H9 (cell line): ENCODE measurements at regions not wholly inside any gene's neighbourhood (a gene's known extent, or its start where the extent isn't known, plus 50 kb on each side); places are given as distances from the start of the nearest gene placed in this dataset.

Experiments used
- DNase-seq: peaks from one replicate; pipeline ENCODE4 v3.0.0-alpha.2; 2017
- H2AFZ ChIP-seq: one replicate; pipeline ENCODE4 v1.6.1; 2013; ENCODE audit warnings: mild to moderate bottlenecking, low read length, control low read depth, moderate library complexity
- H2AK5ac ChIP-seq: 2 replicates; pipeline ENCODE4 v1.6.1; 2013; ENCODE audit warnings: low read length, control low read depth, mixed read lengths; ENCODE audit not compliant: insufficient read length
- H2BK120ac ChIP-seq: one replicate; pipeline ENCODE4 v1.6.1; 2013; ENCODE audit warnings: low read depth, mild to moderate bottlenecking, low read length, control low read depth, inconsistent platforms; ENCODE audit not compliant: poor library complexity, severe bottlenecking
- H2BK12ac ChIP-seq: 2 replicates; pipeline ENCODE4 v1.6.1; 2013; ENCODE audit warnings: low read length, control low read depth, mixed read lengths, low read depth; ENCODE audit not compliant: insufficient read length
- H2BK15ac ChIP-seq: 2 replicates; pipeline ENCODE4 v1.6.1; 2013; ENCODE audit warnings: low read depth, low read length, control low read depth
- H2BK20ac ChIP-seq: one replicate; pipeline ENCODE4 v1.6.1; 2013; ENCODE audit warnings: low read depth, mild to moderate bottlenecking, low read length, control low read depth, inconsistent platforms; ENCODE audit not compliant: poor library complexity, severe bottlenecking
- H2BK5ac ChIP-seq: 2 replicates; pipeline ENCODE4 v1.6.1; 2013; ENCODE audit warnings: low read length, control low read depth, mixed read lengths; ENCODE audit not compliant: insufficient read length
- H3K14ac ChIP-seq: 2 replicates; pipeline ENCODE4 v1.6.1; 2013; ENCODE audit warnings: low read length, control low read depth; ENCODE audit not compliant: insufficient read depth
- H3K18ac ChIP-seq: 2 replicates; pipeline ENCODE4 v1.6.1; 2013; ENCODE audit warnings: low read depth, mild to moderate bottlenecking, mixed read lengths, low read length, control low read depth; ENCODE audit not compliant: insufficient read length
- H3K23ac ChIP-seq: 2 replicates; pipeline ENCODE4 v1.6.1; 2013; ENCODE audit warnings: low read length, control low read depth, mixed read lengths, low read depth; ENCODE audit not compliant: insufficient read length
- H3K23me2 ChIP-seq: 2 replicates; pipeline ENCODE4 v1.6.1; 2013; ENCODE audit warnings: low read depth, mild to moderate bottlenecking, mixed read lengths, low read length, control low read depth; ENCODE audit not compliant: insufficient read length, poor library complexity, severe bottlenecking
- H3K27ac ChIP-seq: 2 replicates; pipeline ENCODE4 v1.5.1; 2013; ENCODE audit warnings: low read length, control low read depth, mixed read lengths, low read depth; ENCODE audit not compliant: insufficient read length
- H3K27me3 ChIP-seq: 2 replicates; pipeline ENCODE4 v1.6.1; 2013; ENCODE audit warnings: low read length, control low read depth, inconsistent platforms; ENCODE audit not compliant: insufficient read depth
- H3K4ac ChIP-seq: 2 replicates; pipeline ENCODE4 v1.6.1; 2013; ENCODE audit warnings: low read depth, mild to moderate bottlenecking, control low read depth, inconsistent platforms, low read length, moderate library complexity
- H3K4me1 ChIP-seq: 2 replicates; pipeline ENCODE4 v1.6.1; 2013; ENCODE audit warnings: low read length, control low read depth, inconsistent platforms; ENCODE audit not compliant: insufficient read depth
- H3K4me2 ChIP-seq: 2 replicates; pipeline ENCODE4 v1.6.1; 2013; ENCODE audit warnings: low read length, control low read depth, mixed read lengths; ENCODE audit not compliant: insufficient read length, insufficient read depth
- H3K56ac ChIP-seq: 2 replicates; pipeline ENCODE4 v1.6.1; 2013; ENCODE audit warnings: low read depth, mild to moderate bottlenecking, mixed read lengths, low read length, control low read depth; ENCODE audit not compliant: insufficient read length
- H3K79me1 ChIP-seq: 2 replicates; pipeline ENCODE4 v1.6.1; 2013; ENCODE audit warnings: low read depth, mild to moderate bottlenecking, moderate library complexity, low read length, control low read depth, inconsistent platforms; ENCODE audit not compliant: insufficient read depth, poor library complexity, severe bottlenecking
- H3K79me2 ChIP-seq: 2 replicates; pipeline ENCODE4 v1.6.1; 2013; ENCODE audit warnings: low read length, control low read depth, inconsistent platforms; ENCODE audit not compliant: insufficient read depth
- H3K9ac ChIP-seq: 2 replicates; pipeline ENCODE4 v1.6.1; 2013; ENCODE audit warnings: low read length, control low read depth, mixed read lengths; ENCODE audit not compliant: insufficient read length; ENCODE audit errors: extremely low read depth
- H3K9me3 ChIP-seq: one replicate; pipeline ENCODE4 v1.6.1; 2013; ENCODE audit warnings: low read depth, low read length, inconsistent platforms; ENCODE audit not compliant: control insufficient read depth
- H3T11ph ChIP-seq: one replicate; pipeline ENCODE4 v1.6.1; 2013; ENCODE audit warnings: mild to moderate bottlenecking, low read length, control low read depth, inconsistent platforms
- H4K20me1 ChIP-seq: one replicate; pipeline ENCODE4 v1.6.1; 2013; ENCODE audit not compliant: control insufficient read depth, insufficient read length, insufficient read depth
- H4K5ac ChIP-seq: 2 replicates; pipeline ENCODE4 v1.6.1; 2013; ENCODE audit warnings: low read depth, mild to moderate bottlenecking, mixed read lengths, low read length, control low read depth; ENCODE audit not compliant: insufficient read length
- H4K8ac ChIP-seq: replicated peaks from 2 replicates; pipeline ENCODE4 v1.6.1; 2013; ENCODE audit warnings: low read length, control low read depth, mixed read lengths, low read depth; ENCODE audit not compliant: insufficient read length
- H4K91ac ChIP-seq: 2 replicates; pipeline ENCODE4 v1.6.1; 2013; ENCODE audit warnings: low read depth, mild to moderate bottlenecking, moderate library complexity, mixed read lengths, low read length, control low read depth; ENCODE audit not compliant: insufficient read length
- H3K27ac Mint-ChIP-seq, 3 experiments: 2 replicates in 2 of 3; 3 replicates in 1 of 3; pipeline ENCODE4 v1.8.0; 2020 to 2021; ENCODE audit warnings: mixed read lengths in 3 of 3, mild to moderate bottlenecking in 1 of 3, moderate library complexity in 1 of 3
- H3K27me3 Mint-ChIP-seq: 2 replicates; pipeline ENCODE4 v1.8.0; 2021; ENCODE audit warnings: low read depth, mild to moderate bottlenecking, moderate library complexity, mixed read lengths
- H3K36me3 Mint-ChIP-seq, 3 experiments: 2 replicates in 2 of 3; 3 replicates in 1 of 3; pipeline ENCODE4 v1.8.0; 2020 to 2021; ENCODE audit warnings: low read depth in 3 of 3, mixed read lengths in 3 of 3; ENCODE audit not compliant: insufficient read depth in 1 of 3
- H3K4me1 Mint-ChIP-seq, 2 experiments: 2 replicates each; pipeline ENCODE4 v1.8.0; 2020; ENCODE audit warnings: mixed read lengths in 2 of 2
- H3K4me3 Mint-ChIP-seq, 2 experiments: 2 replicates in 1 of 2; 3 replicates in 1 of 2; pipeline ENCODE4 v1.8.0; 2020 to 2021; ENCODE audit warnings: mild to moderate bottlenecking in 2 of 2, mixed read lengths in 2 of 2, moderate library complexity in 1 of 2
- H3K9me3 Mint-ChIP-seq, 2 experiments: 2 replicates in 1 of 2; 3 replicates in 1 of 2; pipeline ENCODE4 v1.8.0; 2020; ENCODE audit warnings: mild to moderate bottlenecking in 2 of 2, mixed read lengths in 2 of 2, moderate library complexity in 1 of 2
- CTCF ChIP-seq: fragments of 200-600 bp; sonication (generic); conservative IDR thresholded peaks from 3 replicates; pipeline ENCODE4 v1.8.0; 2021; ENCODE audit warnings: antibody characterized with exemption, mild to moderate bottlenecking
- WGBS: extraction: QIAGEN DNeasy Blood & Tissue Kit; methylation state at CpG from one replicate; pipeline ENCODE4 v1.1.7; 2013; ENCODE audit warnings: missing lambda C conversion rate, low lambda C conversion rate, mixed read lengths; ENCODE audit not compliant: insufficient read length; ENCODE audit errors: extremely low coverage; 5-methylcytosine and 5-hydroxymethylcytosine counted together

GRCh38 chr1:79204779-79205479 is 198.4 kb upstream of the ADGRL4 start:
- no peak overlapping the region for H2BK12ac ChIP-seq
- H3K23me2 ChIP-seq = no peaks in the 10 kb centered on the region
- H3K23ac ChIP-seq = no peak overlapping the region
- H4K8ac ChIP-seq = no peak overlapping the region
- no peaks in the 10 kb centered on the region for H3K27me3 ChIP-seq
- no peak for TF ChIP-seq CTCF
- H3K4me1 Mint-ChIP-seq = no peaks in the 10 kb centered on the region
- no peak overlapping the region for H2BK120ac ChIP-seq
- WGBS = no CpG with 5 or more reads among the region's 4 CpGs
- H3K79me2 ChIP-seq = no peaks in the 10 kb centered on the region
- no peak for DNase-seq
- no peaks in the 10 kb centered on the region for H4K20me1 ChIP-seq
- no peak overlapping the region for H3K4me3 Mint-ChIP-seq
- no peak overlapping the region for H3K9ac ChIP-seq
- H3K36me3 Mint-ChIP-seq = no peaks in the 10 kb centered on the region
- no peak overlapping the region for H3K27ac ChIP-seq
- H3K79me1 ChIP-seq = no peaks in the 10 kb centered on the region
- no peak overlapping the region for H2AK5ac ChIP-seq
- H4K5ac ChIP-seq = no peak overlapping the region
- H3K27ac Mint-ChIP-seq = no peak overlapping the region
- H3K4me1 ChIP-seq = no peaks in the 10 kb centered on the region
- H3K27me3 Mint-ChIP-seq = no peaks in the 10 kb centered on the region
- H3K18ac ChIP-seq = no peak overlapping the region
- H3K14ac ChIP-seq = no peak overlapping the region
- no peak overlapping the region for H3K4me2 ChIP-seq
- no peaks in the 10 kb centered on the region for H3K9me3 ChIP-seq
- H3K4ac ChIP-seq = no peak overlapping the region
- H3T11ph ChIP-seq = no peak overlapping the region
- no peak overlapping the region for H4K91ac ChIP-seq
- H3K9me3 Mint-ChIP-seq = peaks cover 0 to 2% of the 10 kb centered on the region in 2 experiments; a peak in 1 of 5 replicates
- H2BK15ac ChIP-seq = no peak overlapping the region
- H2AFZ ChIP-seq = no peak overlapping the region
- no peak overlapping the region for H2BK20ac ChIP-seq
- no peak overlapping the region for H3K56ac ChIP-seq
- H2BK5ac ChIP-seq = no peak overlapping the region
